CD4-positive, alpha-beta T cell treated with Interleukin-6 at 100 ng/mL for 8 hours (primary cell): ENCODE measurements at regions not wholly inside any gene's neighbourhood (a gene's known extent, or its start where the extent isn't known, plus 50 kb on each side); places are given as distances from the start of the nearest gene placed in this dataset.
"Not testable (repeated sequence)": the region's sequence is repeated elsewhere in the genome, so short reads cannot be mapped to it uniquely, and the experiment has no call there.

Experiments used
- DNase-seq: peaks from one replicate; pipeline ENCODE4 v3.0.0-alpha.2; 2020; ENCODE audit warnings: mixed read lengths, low spot score

DNA sequence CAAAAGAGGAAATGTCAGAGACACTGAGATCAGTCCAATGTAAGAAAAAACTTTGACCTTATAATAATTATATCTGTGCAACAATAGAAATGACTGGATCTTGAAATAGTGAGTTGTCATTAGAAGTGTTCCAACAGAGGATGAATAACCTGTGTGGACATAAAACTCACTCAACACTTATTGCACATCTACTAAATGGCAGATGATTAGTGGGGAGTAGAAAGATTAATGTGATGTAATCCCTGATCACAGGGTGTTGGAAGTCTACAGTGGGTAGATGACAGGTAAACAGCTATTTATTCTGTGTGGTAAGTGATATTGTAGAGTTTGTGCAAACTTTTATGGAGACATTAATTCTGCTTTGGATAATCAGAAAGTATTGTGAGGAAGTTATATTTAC, 177.3 kb upstream of the HMHB1 start:
- DNase-seq, result no peak

DNA sequence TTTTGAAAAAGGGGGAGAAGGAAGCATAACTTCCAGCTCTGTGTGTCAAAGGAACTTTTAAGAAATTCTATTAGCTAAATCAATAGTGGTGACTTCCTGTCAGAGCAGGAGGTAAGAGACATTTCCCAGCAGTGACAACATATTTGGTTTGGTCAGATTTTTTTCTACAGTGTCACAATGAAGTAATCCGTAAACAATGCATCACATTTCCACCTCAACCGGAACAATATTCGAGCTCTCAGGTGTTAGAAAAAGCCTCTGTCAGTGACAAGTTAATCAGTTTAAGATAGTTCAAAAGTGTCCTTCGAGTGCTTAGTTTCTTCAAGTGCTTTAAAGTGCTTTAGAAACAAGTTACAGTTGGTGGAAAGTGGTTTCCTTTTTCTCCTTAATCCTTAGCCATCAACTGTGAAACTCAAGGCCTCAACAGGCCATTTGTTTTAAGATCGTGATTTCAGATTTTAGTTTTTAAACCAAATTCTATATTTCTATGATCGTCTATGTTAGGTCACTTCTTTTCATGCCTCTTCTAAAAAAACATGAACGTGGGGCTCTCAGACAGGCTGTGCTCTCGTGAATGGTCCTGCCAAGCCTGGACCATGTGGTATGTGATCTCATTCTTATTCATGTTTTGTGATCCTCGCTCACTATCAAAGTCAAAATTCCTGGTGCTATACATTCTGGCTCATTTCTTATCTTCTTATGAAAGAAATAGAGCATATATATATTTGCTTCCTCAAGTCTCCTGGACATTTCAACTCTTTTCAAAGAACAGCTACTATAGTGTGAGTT, 181.9 kb upstream of the HMHB1 start:
- no peak for DNase-seq

DNA sequence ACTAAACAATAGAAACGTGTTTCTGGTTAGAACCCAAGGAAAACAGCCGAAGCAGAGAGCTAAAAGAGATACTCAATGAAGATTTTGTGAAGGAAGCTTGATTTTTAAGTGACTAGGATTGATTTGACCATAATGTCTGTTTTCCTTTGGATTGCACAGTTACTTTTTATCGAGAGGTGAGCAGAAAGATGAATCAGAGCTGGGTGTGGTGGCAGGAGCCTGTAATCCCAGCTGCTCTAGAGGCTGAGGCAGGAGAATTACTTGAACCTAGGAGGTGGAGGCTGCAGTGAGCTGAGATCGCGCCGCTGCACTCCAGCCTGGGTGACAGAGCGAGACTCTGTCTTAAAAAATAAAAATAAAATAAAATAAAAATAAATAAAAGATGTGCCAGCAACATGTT, 186.9 kb upstream of the HMHB1 start:
- DNase-seq, result not testable (repeated sequence)

DNA sequence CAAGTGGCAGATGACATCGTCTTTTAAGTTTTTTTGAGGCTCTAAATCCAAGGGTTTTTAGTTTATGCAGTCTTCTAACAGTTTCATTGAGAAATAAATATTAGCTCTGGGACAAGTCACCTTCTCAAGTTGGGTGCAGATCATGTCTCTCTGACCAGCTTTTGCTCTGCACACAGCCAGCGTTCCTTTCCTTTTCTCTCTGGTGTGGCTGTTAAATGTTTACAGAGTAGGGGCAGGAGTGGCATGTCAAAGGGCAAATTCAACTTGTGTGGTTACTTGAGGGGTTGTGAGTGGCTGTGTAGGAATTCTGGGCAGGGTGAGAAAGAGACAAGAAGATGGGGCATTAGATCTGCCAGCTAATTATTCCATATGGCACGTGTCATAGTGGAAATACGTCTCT, 187.5 kb upstream of the HMHB1 start:
- no peak for DNase-seq

DNA sequence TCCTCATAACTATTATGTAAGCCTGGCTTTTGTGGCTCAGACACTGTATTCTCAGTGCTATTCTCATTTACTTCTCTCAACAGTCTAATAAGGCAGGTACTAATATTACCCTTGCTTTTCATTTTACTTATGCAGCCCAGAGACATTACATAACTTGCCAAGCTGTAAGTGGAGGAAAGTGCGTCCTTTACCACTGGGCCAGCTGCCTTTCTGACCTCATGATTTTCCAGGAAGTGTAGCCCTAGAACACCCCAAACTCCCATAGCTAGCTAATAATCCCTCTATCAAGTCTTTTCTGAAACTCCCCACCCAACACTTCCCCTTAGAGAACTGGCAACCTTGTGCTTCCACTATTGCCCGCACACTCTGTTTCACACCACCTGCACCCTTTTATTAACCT, 192.9 kb upstream of the HMHB1 start:
- DNase-seq, result no peak

DNA sequence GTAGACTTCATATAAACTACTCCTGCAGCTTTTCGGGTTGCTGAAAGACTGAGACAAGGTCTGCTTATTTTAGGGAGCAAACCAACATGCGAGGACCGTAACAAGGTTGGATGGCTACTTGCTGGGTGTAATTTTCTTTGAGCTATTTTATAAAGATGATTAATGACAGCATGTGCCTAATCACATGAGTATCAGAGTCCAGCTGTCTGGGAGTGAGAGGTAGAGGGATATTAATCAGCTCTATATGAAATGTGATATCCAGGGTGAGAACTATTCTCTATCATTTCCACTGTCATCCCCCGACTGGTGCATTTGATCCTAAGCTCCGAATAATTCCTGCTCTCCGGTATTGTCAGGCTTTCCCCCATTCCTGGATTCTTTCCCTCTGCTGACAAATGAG, 193.8 kb upstream of the HMHB1 start:
- DNase-seq, result no peak

DNA sequence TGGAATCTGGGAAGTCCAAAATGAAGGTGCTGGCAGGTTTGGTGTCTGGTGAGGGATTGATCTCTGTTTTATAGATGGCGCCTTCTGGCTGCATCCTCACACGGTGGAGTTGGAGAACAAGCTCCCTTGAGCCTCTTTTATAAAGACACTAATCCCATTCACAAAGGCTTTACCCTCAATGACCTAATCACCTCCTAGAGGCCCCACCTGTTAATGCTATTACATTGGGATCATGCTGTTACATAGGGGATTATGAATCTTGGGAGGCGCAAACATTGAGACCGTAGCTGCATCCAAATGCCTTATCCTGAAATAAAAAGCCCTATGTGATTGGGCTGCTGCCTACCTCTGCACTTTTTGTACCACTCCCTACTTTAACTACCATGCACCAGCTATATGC, 197.1 kb upstream of the HMHB1 start:
- no peak for DNase-seq

DNA sequence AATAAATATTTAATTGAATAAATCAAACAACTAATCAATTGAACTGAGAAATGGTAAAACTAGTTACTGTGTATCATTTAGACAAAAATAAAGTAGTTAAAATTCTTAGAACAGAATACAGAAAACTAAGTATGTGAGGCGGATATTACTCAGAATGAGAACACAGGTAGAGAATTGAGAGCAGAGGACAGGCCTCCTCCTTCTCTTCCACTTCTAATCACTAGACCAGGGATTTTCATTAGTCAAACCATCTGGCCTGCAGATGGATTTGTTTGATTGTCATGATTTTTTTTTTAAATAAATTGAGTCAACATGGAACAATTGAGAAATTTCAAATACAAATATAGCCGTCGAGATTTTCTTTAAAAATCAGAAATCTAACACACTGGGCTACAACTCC, 198.6 kb upstream of the HMHB1 start:
- no peak for DNase-seq

DNA sequence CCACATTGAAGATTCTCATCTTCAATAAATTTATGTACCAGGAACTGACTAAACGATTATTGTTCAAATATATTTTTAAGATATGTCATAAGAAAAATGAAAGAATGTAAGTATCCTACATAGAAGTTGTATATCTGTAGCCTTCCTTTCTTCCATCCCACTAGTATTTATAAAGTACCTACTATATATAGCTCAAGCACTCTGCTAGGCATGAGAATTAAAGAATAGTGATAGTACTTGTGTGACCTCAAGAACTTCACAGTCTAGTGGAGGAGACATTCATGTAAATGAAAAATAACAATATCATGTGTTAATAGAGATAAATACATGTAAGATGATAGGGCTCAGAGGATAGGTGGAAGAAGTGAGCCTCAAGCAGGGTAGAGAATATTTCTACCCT, 201.0 kb upstream of the HMHB1 start:
- DNase-seq, result no peak

DNA sequence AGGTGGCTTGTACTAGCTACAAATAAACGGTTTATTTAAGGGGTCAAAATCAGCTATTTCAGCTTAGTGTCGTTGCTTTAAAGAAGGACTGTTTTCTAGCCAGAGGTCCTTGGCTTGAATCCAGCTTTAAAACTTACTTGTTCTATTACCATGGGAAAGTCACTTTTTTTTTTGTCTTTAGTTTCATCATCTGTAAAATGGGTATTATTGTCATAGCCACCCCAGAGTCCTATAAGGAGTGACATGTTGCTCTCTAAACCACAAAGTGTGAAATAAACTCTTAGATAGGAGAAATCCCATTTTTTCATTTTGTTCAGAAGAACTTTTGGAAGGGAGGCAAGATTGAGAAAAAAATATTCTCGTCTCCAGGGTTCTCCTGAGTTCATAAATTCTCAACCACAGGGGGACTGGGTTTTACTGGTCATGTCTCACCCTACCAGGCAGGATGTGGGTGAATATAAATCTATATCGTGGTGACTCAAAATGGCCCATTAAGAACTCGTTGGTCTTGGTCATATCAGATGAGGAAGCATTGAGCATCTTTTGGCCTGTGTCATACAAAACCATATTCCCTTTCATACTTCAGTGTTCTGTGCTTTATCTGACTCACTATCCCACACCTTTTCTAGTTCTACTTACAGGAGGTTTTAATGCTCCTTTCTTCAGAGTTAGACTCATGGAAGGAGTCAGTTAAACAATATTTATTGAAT, 202.7 kb upstream of the NR3C1 start:
- DNase-seq, result no peak

DNA sequence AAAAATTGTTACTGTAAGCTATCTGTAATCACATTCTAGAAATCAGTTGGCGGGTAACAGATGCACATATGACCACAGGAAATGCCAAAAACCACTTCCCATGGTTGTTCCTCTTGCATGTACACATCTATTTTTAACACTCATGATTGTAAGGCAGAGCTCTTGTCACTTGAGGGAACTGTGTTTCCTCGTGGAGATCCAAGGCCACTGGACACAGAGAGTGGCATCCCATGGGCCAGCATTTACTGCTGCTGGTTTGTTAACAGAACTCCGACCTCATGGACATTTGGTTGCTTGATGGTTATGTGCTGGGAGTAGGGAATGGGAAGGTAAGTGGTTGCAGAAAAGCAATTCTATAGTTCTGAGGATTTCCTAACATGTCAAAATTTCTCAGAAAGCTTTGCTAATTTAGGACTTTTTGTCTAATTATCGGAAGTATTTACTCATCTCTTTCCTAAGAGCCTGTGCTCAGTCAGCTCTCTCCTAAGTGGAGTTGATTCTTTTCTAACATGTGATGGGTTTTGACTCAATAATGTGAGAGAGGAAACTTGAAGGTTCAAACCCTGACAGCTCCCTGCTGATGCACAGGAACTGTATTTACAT, 202.0 kb upstream of the NR3C1 start:
- DNase-seq, result peak; percentile 7

DNA sequence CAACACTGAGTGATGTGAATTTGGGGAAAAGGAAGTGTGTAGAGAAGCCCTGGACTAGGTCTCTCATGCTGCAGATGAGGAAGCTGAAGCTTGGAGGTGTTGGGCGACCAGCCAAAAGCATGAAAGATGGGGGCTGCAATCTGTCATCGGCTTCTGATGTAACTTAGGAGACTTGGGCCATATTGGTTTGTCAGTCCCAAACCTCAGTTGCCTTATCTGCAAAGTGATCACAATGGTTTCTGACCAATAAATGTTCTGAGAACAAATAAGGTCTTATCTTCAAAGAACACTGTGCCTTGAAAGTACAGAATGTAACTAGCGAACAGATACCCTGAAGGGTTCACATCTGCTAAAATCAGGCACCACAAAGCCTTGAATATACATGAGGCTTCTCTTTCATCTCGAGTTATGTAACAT, 198.4 kb upstream of the NR3C1 start:
- no peak for DNase-seq

DNA sequence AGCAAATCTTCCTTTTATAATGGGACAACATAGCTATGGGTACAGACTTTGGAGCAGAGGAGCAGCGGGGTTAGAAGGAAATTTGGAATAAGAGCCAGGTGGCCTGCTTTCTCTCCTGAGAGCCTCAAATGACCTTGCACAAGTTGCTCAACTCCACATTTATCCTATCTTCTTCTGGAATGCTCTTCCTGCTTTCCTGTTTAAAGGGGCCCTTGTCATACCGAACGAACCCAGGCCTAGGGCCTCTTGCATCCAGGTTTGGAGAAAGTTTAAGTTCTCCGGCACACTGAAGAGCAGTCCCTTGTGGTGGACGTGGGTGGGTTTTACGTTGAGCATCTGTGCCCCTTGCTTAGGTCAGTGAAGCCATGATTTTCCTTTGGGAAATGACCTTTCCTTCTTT, 197.9 kb upstream of the NR3C1 start:
- DNase-seq, result no peak

DNA sequence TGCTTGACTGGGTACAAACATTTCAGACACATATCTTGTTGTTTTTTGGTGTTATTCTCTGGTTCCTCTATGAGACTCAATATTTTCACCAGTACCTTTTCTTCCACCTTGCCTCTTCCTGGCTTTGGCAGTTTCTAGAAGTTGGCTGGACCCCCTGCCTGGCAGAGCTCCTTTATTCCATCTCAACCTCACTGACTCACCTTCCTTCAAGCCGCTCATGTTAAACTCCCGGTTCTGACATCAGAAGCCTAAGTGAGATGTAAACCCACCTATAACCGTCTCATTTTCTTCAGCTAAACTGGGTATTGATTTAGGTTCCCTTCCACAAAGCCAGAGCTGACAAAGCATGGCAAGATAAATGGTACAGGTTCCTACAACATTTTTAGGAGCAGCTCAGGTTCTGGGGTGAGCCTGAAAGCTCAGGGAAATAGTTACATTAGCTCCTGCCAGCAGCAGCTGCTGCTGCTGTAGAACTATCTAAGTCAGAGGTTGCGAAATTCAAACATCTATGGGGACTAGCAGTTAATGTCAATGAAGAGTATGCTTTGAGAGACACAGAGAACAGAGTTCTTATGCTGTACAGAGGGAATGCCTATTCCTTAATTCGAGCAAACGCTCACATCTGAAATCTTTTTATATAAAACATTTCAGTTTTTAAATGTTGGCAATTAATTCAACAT, 197.1 kb upstream of the NR3C1 start:
- no peak for DNase-seq

DNA sequence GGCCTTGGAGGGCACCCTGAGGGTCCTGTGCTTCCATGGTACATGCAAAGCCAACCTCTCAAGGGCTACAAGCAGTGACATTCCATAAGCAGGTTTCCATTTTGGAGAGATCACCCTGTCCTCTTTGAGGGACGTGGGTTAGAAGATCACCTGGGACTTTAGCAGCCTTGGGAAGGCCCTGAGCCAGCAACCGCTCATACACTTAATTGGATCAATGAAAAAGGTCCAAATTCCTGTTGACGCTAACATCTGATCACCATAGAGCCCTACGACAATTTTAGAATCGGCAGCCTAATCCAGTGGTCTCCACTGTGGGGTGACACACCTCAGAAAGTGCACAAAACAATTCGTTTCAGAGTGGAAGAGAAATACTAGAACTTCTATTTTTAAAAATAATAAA, 196.0 kb upstream of the NR3C1 start:
- DNase-seq, result no peak

DNA sequence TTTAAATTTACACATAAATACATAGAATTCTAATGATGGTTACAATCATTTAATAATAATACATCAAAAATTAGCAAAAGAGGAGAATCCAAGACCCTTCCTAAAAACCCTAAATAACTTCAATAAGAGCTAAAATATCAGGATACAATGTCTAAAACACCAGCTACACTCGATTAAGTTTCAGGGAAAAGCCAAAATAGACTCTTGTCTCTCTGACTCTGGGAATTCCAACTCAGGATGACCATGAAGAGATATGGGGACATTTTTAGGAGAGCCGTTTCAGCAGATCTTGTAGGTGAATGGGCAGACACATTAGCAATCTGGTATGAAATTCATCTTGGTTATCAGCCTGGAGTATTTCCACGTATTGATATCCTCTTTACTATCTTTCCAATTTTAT, 193.3 kb upstream of the NR3C1 start:
- no peak for DNase-seq

DNA sequence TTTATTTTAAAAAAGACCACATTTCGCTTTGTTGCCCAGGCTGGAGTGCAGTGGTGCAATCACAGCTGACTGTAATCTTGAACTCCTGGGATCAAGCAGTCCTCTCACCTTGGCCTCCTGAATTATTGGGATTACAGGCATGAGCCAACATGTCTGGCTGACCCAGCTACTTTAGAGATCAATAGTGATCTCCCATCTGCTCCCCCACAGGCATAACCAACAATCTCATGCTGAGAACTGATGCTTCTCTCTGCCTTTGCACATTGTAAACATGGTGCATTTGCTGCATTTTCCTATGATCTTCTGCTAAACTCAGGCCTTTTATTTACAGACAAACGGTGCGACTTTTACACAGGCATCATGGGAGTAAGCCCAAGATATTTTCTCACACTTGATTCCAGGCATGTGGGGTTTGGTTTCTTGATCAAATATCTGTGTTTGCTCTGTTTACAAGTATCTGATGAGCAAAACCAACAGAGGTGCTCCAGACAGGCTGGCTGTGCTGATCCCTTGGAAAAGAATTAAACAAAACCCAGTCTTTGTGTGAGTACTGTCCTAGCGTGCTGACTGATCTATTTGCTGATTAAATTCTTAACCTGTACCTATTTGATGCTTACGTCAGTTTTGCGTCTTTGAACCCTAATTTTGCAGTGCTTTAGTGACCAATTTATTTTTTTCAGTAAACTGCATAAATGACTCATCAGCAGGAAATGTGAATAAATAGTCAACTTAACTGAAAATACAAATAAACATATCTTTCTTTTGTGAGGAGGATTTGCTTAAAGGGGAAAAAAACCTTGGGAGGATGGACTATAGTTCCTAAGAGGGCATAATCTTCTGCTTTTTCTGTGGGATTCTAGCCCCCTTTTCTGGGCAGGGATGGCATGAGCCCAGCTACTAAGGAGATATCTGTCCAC, 191.7 kb upstream of the NR3C1 start:
- DNase-seq, result no peak

DNA sequence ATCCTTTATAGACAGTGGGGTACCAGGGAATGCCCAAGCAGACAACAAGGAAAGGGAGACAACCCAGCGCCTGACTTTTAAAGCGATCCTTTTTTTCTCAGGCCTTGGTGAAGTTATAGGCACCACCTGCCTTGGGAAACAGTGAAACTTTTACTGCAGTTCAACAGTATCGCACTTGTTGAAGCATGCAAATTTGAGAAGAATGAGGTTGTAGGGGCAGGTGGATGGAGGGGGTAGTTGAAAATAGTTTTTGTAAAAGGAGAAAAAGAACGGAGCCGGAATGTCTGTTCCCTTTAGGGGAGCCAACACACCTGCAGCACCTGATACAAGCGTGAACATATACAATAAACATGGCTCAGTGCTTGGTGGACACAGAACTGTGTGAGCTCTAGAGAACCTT, 190.2 kb upstream of the NR3C1 start:
- DNase-seq, result no peak

DNA sequence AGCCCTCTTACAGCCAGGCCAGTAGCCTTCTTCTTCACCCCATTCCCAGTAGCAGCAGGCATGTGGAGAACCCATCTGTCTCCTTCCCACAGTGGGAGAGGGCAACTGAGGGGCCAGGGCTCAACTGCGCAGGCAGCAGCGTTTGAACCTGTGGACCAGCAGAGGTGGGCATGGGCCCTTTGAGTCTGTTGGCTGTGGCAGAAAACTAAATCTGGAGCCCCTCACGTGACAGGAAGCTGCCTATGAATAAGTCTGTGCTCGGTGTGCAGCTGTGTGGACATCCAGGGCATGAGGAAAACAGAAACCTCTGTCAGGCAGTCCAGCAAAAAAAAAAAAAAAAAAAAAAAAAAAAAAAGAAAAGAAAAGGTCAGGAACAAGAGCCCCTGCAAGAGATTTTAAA, 189.2 kb upstream of the NR3C1 start:
- DNase-seq, result no peak

DNA sequence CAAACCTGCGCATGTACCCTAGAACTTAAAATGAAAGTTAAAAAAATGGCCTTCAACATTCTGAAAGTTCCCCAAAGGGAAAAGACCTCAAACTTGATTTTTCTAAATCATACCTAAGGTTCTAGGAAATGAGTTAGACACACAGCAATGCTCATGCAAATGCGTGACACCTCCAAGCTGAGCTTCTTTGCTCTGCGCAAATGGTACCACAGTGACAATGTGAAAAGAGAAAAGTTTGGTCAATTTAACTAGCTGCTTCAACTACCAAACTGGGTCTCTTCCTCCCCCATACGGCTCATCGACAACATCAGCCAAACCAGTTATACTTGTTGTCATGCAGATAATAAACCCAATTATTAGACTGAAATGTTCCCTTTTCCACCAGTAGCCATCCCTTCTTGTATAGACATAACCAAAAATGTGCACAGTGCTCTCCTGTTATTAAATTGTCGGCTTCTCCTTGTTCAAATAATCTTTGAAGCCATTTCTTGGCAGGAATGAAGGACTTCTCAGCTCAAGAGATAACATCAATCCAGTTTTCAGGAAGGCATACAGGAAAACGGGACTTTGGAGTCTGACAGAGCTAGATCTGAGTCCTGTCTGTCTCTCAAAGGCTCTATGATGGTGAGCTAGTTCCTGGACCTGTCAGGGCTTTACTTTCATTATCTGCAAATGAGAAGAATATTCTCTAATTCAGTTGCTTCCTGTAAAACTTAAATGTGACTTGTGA, 185.6 kb upstream of the NR3C1 start:
- DNase-seq, result no peak

DNA sequence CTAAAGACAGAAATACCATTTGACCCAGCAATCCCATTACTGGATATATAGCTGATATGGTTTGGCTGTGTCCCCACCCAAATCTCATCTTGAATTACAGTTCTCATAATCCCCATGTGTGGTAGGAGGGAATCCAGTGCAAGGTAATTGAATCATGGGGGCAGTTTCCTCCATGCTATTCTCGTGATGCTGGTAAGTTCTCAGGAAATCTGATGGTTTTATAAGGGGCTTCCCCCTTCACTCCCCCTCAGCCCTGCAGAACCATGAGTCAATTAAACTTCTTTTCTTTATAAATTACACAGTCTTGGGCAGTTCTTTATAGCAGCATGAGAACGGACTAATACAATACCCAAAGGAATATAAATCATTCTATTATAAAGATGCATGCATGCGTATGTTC, 184.6 kb upstream of the NR3C1 start:
- DNase-seq, result not testable (repeated sequence)
